Ascending aorta (tissue), 2 donors: ENCODE measurements at regions not wholly inside any gene's neighbourhood (a gene's known extent, or its start where the extent isn't known, plus 50 kb on each side); places are given as distances from the start of the nearest gene placed in this dataset.

ENCODE experiments used
- DNase-seq, 2 donors: peaks; one replicate each; pipeline ENCODE4 v3.0.0-alpha.2; 2019; ENCODE audit warnings: low spot score in 2 of 2
- H3K27ac ChIP-seq, 2 donors: fragments of 200-600 bp; sonication (generic); one replicate each; pipeline ENCODE4 v1.5.1; 2016 to 2017; ENCODE audit warnings: mild to moderate bottlenecking in 1 of 2
- H3K27me3 ChIP-seq: fragments of 200-600 bp; sonication (generic); one replicate; pipeline ENCODE4 v1.5.1; 2017
- H3K36me3 ChIP-seq, 2 donors: fragments of 200-600 bp; sonication (generic); one replicate each; pipeline ENCODE4 v1.5.1; 2016
- H3K4me1 ChIP-seq, 2 donors: fragments of 200-600 bp; sonication (generic); one replicate each; pipeline ENCODE4 v1.5.1; 2016 to 2017; ENCODE audit warnings: mild to moderate bottlenecking in 1 of 2
- H3K4me3 ChIP-seq, 2 donors: fragments of 200-600 bp; sonication (generic); one replicate each; pipeline ENCODE4 v1.5.1; 2016 to 2017; ENCODE audit warnings: mild to moderate bottlenecking in 1 of 2
- H3K9me3 ChIP-seq, 2 donors: fragments of 200-600 bp; sonication (generic); one replicate each; pipeline ENCODE4 v1.5.1; 2016
- CTCF ChIP-seq, 3 experiments: fragments of 200-600 bp in 2 of 3; fragments of 450-650 bp in 1 of 3; sonication (generic) in 2 of 3; IDR thresholded peaks; one replicate each; pipeline ENCODE4 v1.5.1; 2016 to 2019; ENCODE audit warnings: antibody characterized with exemption in 3 of 3, mild to moderate bottlenecking in 1 of 3, moderate library complexity in 1 of 3
- intact Hi-C: fragments of 100-400 bp; cut with DNase I; formaldehyde crosslinking; loops from one replicate; pipeline ENCODE4 v1.15.1; 2023

DNA sequence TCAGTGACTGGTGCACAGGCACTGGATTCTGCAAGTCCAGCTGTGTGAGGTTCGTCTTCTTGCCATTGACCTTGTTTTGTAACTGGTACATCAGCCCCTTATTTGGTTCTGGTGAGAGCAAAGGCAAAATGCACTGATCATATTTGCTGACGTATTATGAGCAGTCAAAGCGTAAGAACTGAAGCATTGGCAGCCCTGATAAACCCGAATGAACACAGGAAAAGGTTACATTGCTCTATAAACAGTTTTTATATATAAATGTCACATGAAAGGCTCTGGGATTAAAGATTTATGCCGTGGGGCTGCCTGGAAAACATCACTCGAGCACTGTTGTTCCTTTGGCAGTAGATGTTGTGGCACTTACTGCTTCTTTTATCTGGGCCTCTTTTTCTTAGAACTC lies 167.9 kb downstream of the IRS1 start:
- H3K27ac ChIP-seq = no peak overlapping the region
- TF ChIP-seq CTCF (IDR thresholded peaks at IDR 0.05) = no peak
- no peak for DNase-seq
- no peaks in the 10 kb centered on the region for H3K27me3 ChIP-seq
- no peak overlapping the region for H3K4me3 ChIP-seq
- intact Hi-C loops = no loop called here
- H3K9me3 ChIP-seq = no peaks in the 10 kb centered on the region
- H3K4me1 ChIP-seq = no peaks in the 10 kb centered on the region
- H3K36me3 ChIP-seq = no peaks in the 10 kb centered on the region

DNA sequence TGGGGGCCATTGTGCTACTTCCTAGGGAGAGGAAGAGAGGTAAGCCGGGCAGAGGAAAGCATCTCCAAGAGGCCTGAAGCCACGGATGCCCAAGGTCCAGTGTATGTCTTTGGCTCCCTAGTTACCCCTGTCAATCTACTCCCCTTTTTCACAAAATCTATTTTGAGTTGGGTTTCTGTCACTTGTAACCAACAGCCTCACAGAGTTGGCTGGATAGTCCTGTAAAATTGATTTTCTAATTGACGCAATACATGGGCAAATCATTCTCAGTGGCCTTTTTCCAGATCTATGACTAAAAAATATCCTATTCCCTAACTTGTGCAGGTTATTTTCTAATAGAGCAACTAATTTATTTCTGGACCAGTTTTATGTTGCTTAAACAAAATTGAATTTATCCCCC lies 168.4 kb downstream of the IRS1 start:
- TF ChIP-seq CTCF (IDR thresholded peaks at IDR 0.05) = no peak
- Histone ChIP-seq H3K4me3 (no peak overlapping the region), H3K27ac (no peak overlapping the region), H3K9me3 (no peaks in the 10 kb centered on the region), H3K4me1 (no peaks in the 10 kb centered on the region), H3K27me3 (no peaks in the 10 kb centered on the region), H3K36me3 (no peaks in the 10 kb centered on the region)
- intact Hi-C loops = no loop called here
- DNase-seq = no peak

DNA sequence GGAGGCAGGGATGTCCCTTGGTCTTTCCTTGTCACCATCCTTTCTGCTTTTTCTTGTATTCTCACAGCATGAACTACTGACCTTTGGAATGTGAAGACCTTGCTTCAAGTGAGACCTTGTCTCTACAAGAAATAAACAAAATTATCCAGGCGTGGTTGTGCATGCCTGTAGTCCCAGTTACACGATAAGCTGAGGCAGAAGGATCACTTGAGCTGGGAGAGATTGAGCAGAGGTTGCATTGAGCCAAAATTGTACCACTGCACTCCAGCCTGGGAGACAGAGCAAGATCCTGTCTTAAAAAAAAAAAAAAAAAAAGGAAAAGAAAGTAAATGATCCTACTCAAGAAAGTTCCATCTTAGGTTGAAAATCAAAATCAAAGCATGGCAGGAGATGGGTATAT lies 173.7 kb downstream of the IRS1 start:
- H3K27me3 ChIP-seq = no peaks in the 10 kb centered on the region
- intact Hi-C loops = no loop called here
- DNase-seq = no peak

GRCh38 chr2:226623587-226624368 lies 175.8 kb downstream of the IRS1 start:
- Histone ChIP-seq H3K4me1 (no peaks in the 10 kb centered on the region), H3K36me3 (no peaks in the 10 kb centered on the region), H3K9me3 (no peaks in the 10 kb centered on the region), H3K4me3 (no peak overlapping the region), H3K27me3 (no peaks in the 10 kb centered on the region), H3K27ac (no peak overlapping the region)
- no peak for DNase-seq
- intact Hi-C loops = no loop called here
- TF ChIP-seq CTCF (IDR thresholded peaks at IDR 0.05) = no peak

More for the DNA sequence above, 173.7 kb downstream of the IRS1 start:
- Histone ChIP-seq H3K36me3 (no peaks in the 10 kb centered on the region), H3K4me3 (no peak overlapping the region), H3K4me1 (no peaks in the 10 kb centered on the region), H3K27ac (no peak overlapping the region), H3K9me3 (no peaks in the 10 kb centered on the region)
- no peak for TF ChIP-seq CTCF (IDR thresholded peaks at IDR 0.05)

DNA sequence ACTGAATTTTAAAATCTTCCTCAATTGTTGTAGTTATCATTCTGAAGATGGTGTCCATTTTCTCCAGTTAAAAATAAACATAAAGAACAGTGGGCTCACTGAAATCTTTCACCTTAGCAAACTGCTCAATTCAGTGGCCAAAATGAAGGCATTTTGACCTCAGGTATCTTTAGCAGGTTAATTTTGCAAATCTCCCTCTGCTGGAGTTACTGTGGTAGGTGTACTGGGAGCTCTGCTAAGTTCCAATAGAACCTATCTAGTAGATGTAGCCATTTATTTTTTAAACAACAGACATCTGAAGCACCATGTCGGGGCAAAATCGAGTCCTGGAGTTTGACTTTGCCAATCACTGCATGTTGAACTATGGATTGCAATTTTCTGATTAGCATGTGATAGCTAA lies 177.1 kb downstream of the IRS1 start:
- no peaks in the 10 kb centered on the region for H3K27me3 ChIP-seq
- H3K4me3 ChIP-seq = no peak overlapping the region
- no peak overlapping the region for H3K27ac ChIP-seq
- intact Hi-C loops = no loop called here
- no peaks in the 10 kb centered on the region for H3K36me3 ChIP-seq
- H3K9me3 ChIP-seq = no peaks in the 10 kb centered on the region
- no peak for TF ChIP-seq CTCF (IDR thresholded peaks at IDR 0.05)
- H3K4me1 ChIP-seq = no peaks in the 10 kb centered on the region
- DNase-seq = no peak

DNA sequence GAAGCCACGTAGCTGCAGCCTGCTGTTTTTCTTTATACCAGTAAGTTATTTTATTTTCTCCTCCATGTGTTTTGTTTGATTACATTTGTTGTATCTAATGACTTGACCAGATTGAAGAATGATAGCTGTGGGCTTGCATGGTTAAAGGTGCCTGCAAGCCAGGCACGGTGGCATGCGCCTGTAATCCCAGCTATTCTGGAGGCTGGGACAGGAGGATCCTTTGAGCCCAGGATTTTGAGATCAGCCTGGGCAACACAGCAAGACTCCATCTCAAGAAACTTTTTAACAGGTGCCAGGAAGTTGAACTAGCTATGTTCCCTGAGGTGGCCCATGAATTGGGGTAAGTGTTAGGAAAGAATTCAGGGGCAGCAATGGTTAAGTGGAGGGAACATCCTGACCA lies 179.4 kb downstream of the IRS1 start:
- no peak for DNase-seq
- intact Hi-C loops = no loop called here
- H3K9me3 ChIP-seq = no peaks in the 10 kb centered on the region

More for the DNA sequence above, 179.4 kb downstream of the IRS1 start:
- Histone ChIP-seq H3K27me3 (no peaks in the 10 kb centered on the region), H3K36me3 (no peaks in the 10 kb centered on the region), H3K27ac (no peak overlapping the region), H3K4me3 (no peak overlapping the region), H3K4me1 (no peaks in the 10 kb centered on the region)
- no peak for TF ChIP-seq CTCF (IDR thresholded peaks at IDR 0.05)
